ENCODE measurements at regions not wholly inside any gene's neighbourhood (a gene's known extent, or its start where the extent isn't known, plus 50 kb on each side); places are given as distances from the start of the nearest gene placed in this dataset.

DNA sequence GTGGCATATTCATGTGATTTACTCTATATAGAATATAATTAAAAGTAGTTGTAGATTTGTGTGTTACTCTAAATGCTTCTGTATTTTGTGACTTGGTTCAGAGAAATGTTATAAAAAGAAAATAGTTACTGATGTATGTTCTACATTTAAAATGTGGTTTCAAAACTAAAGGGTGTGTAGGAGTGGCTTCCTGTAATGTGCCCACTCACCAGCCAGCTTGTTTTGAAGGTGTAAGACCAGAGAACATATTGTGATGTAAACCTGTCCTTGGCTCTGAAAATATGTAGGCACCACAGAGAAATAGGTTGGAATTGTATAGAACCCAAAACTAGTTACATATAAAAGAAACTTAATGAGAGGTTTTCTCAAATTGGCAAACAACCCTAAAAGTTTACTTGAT, 51.2 kb upstream of the ARRDC3 start:
- Histone ChIP-seq H3K36me3 (replicated peaks in 1 of 2; ENCODE audit: control extremely low read depth in 1 of 2, control insufficient read depth in 1 of 2, extremely low read depth in 1 of 2, insufficient read depth in 2 of 2, low read length in 1 of 2) (no peaks in the 10 kb centered on the region), H3K4me2 (replicated peaks; ENCODE audit: low read depth, low read length, poor library complexity, severe bottlenecking) (peak overlapping the region; percentile 8), H2AFZ (ENCODE audit: insufficient read depth, low read depth, low read length, poor library complexity, severe bottlenecking) (no peak overlapping the region), H3K79me2 (ENCODE audit: control insufficient read depth, insufficient read depth, low read length) (no peaks in the 10 kb centered on the region), H3K27ac (ENCODE audit: low read length in 2 of 2) (peak overlapping the region; percentile 4 to 41), H4K20me1 (ENCODE audit: control insufficient read depth, insufficient read depth, low read length, poor library complexity, severe bottlenecking) (no peaks in the 10 kb centered on the region), H3K4me3 (ENCODE audit: control extremely low read depth in 1 of 5, extremely low read depth in 1 of 5, insufficient read depth in 1 of 5, low read depth in 2 of 5, low read length in 4 of 5) (no peak overlapping the region), H3K27me3 (replicated peaks in 1 of 4; ENCODE audit: control extremely low read depth in 1 of 4, control insufficient read depth in 3 of 4, insufficient read depth in 4 of 4, low read length in 3 of 4) (no peaks in the 10 kb centered on the region), H3K9ac (ENCODE audit: low read length) (no peak overlapping the region), H3K9me3 (ENCODE audit: control extremely low read depth in 1 of 3, control insufficient read depth in 2 of 3, insufficient read depth in 1 of 3, low read length in 2 of 3) (peaks cover 0 to under 1% (median 0%) of the 10 kb centered on the region in 3 donors), H3K4me1 (ENCODE audit: control insufficient read depth in 2 of 2, insufficient read depth in 2 of 2, low read length in 2 of 2) (peaks cover 4 to 13% of the 10 kb centered on the region in 2 donors)
- CTCF ChIA-PET, result interaction anchor here (3.7 kb wide), 1 partner anchor 14 kb away, joined by 21 read pairs; no protein-coding TSS in a partner anchor
- Mint-ChIP-seq H3K9me3 (ENCODE audit: insufficient read depth) (peaks cover 4% of the 10 kb centered on the region), H3K27me3 (no peaks in the 10 kb centered on the region), H3K4me3 (no peak overlapping the region), H3K27ac (no peak overlapping the region), H3K4me1 (peaks cover 13% of the 10 kb centered on the region)
- no peak for ATAC-seq (ENCODE audit: low read depth)
- TF ChIP-seq CTCF (IDR thresholded peaks at IDR 0.05) (no peak), EZH2 (IDR thresholded peaks at IDR 0.05; ENCODE audit: borderline replicate concordance, insufficient read depth, low read depth, low read length, poor library complexity, severe bottlenecking) (no peak)
- POLR2A ChIA-PET, result no interaction called here
- intact Hi-C loops (cut with micrococcal nuclease), result no loop called here
- no peak for DNase-seq

- peaks cover 6% of the 10 kb centered on the region for H3K9me3 Mint-ChIP-seq (ENCODE audit: insufficient read depth)
- H3K4me1 Mint-ChIP-seq, result peaks cover 13% of the 10 kb centered on the region
- no peaks in the 10 kb centered on the region for H3K27me3 Mint-ChIP-seq
- no peak for DNase-seq
- Histone ChIP-seq H3K4me1 (ENCODE audit: control insufficient read depth in 2 of 2, insufficient read depth in 2 of 2, low read length in 2 of 2) (peaks cover 4 to 13% of the 10 kb centered on the region in 2 donors), H3K9ac (ENCODE audit: low read length) (no peak overlapping the region), H3K4me3 (ENCODE audit: control extremely low read depth in 1 of 5, extremely low read depth in 1 of 5, insufficient read depth in 1 of 5, low read depth in 2 of 5, low read length in 4 of 5) (no peak overlapping the region), H3K27ac (ENCODE audit: low read length in 2 of 2) (peak overlapping the region in 1 of 2 donors; percentile 41), H3K4me2 (replicated peaks; ENCODE audit: low read depth, low read length, poor library complexity, severe bottlenecking) (peak overlapping the region; percentile 8), H3K9me3 (ENCODE audit: control extremely low read depth in 1 of 3, control insufficient read depth in 2 of 3, insufficient read depth in 1 of 3, low read length in 2 of 3) (peaks cover 0 to 5% (median 3%) of the 10 kb centered on the region in 3 donors), H3K79me2 (ENCODE audit: control insufficient read depth, insufficient read depth, low read length) (no peaks in the 10 kb centered on the region), H4K20me1 (ENCODE audit: control insufficient read depth, insufficient read depth, low read length, poor library complexity, severe bottlenecking) (no peaks in the 10 kb centered on the region), H3K36me3 (replicated peaks in 1 of 2; ENCODE audit: control extremely low read depth in 1 of 2, control insufficient read depth in 1 of 2, extremely low read depth in 1 of 2, insufficient read depth in 2 of 2, low read length in 1 of 2) (no peaks in the 10 kb centered on the region), H3K27me3 (replicated peaks in 1 of 4; ENCODE audit: control extremely low read depth in 1 of 4, control insufficient read depth in 3 of 4, insufficient read depth in 4 of 4, low read length in 3 of 4) (no peaks in the 10 kb centered on the region), H2AFZ (ENCODE audit: insufficient read depth, low read depth, low read length, poor library complexity, severe bottlenecking) (peak overlapping the region; percentile 8)
- no peak for TF ChIP-seq EZH2 (IDR thresholded peaks at IDR 0.05; ENCODE audit: borderline replicate concordance, insufficient read depth, low read depth, low read length, poor library complexity, severe bottlenecking)
- TF ChIP-seq CTCF (IDR thresholded peaks at IDR 0.05), result no peak
- CTCF ChIA-PET, result interaction anchor here (3.7 kb wide), 1 partner anchor 14 kb away, joined by 21 read pairs; no protein-coding TSS in a partner anchor
- POLR2A ChIA-PET, result no interaction called here
- WGBS (ENCODE audit: insufficient coverage), result no CpG with 5 or more reads among the region's 1 CpG
- H3K27ac Mint-ChIP-seq, result no peak overlapping the region
- intact Hi-C loops (cut with micrococcal nuclease), result no loop called here
- no peak for ATAC-seq (ENCODE audit: low read depth)
- no peak overlapping the region for H3K4me3 Mint-ChIP-seq
These were observed 50.7 kb upstream of the ARRDC3 start for GRCh38 chr5:91433861-91434260.

Data from B cell (primary cell).